ENCODE measurements at regions not wholly inside any gene's neighbourhood (a gene's known extent, or its start where the extent isn't known, plus 50 kb on each side); places are given as distances from the start of the nearest gene placed in this dataset.

- ATAC-seq = no peak
Observed at GRCh38 chr13:102970542-102970941, 95.7 kb downstream of the SLC10A2 start.

GRCh38 chr13:102968572-102969228, 97.5 kb downstream of the SLC10A2 start:
- DNase-seq (ENCODE audit: low read depth, low spot score) = no peak
- Histone ChIP-seq H3K4me3 (ENCODE audit: low read depth in 2 of 2, low read length in 2 of 2) (no peak overlapping the region), H3K9me3 (ENCODE audit: control insufficient read depth, insufficient read depth, low read depth, low read length) (no peaks in the 10 kb centered on the region), H3K4me1 (ENCODE audit: control insufficient read depth, insufficient read depth, low read length) (no peaks in the 10 kb centered on the region), H3K36me3 (ENCODE audit: control insufficient read depth, insufficient read depth, low read length) (no peaks in the 10 kb centered on the region), H3K27ac (ENCODE audit: low read length) (no peak overlapping the region), H3K27me3 (ENCODE audit: control insufficient read depth, insufficient read depth, low read length) (no peaks in the 10 kb centered on the region)
- CTCF ChIA-PET = no interaction called here
- intact Hi-C loops (cut with micrococcal nuclease; ENCODE audit: unreplicated experiment) (no loop called here), in situ Hi-C loops (cut with HindIII; ENCODE audit: low pct_unique_long_range_greater_than_20kb, low sequenced_read_pairs) (no loop called here)
- TF ChIP-seq REST (IDR thresholded peaks at IDR 0.05; ENCODE audit: insufficient read depth in 1 of 2, low read depth in 2 of 2, low read length in 1 of 2) (no peak), SIN3A (IDR thresholded peaks at IDR 0.05; ENCODE audit: borderline replicate concordance, insufficient read depth, low read depth, low read length) (no peak), POLR2AphosphoS5 (IDR thresholded peaks at IDR 0.05; ENCODE audit: low read depth, low read length) (no peak), TCF7L2 (IDR thresholded peaks at IDR 0.05; ENCODE audit: low read depth, low read length) (no peak), CTCF (IDR thresholded peaks at IDR 0.05) (no peak)
- POLR2A ChIA-PET = no interaction called here
- no peak for ATAC-seq
- no TSS peak for BruUV-seq (replicated peaks)

More at GRCh38 chr13:102970542-102970941, 95.7 kb downstream of the SLC10A2 start:
- BruUV-seq (replicated peaks) = no TSS peak
- H3K36me3 ChIP-seq (ENCODE audit: control insufficient read depth, insufficient read depth, low read length) = no peaks in the 10 kb centered on the region
- no peak overlapping the region for H3K27ac ChIP-seq (ENCODE audit: low read length)
- no peaks in the 10 kb centered on the region for H3K9me3 ChIP-seq (ENCODE audit: control insufficient read depth, insufficient read depth, low read depth, low read length)
- DNase-seq (ENCODE audit: low read depth, low spot score) = no peak
- intact Hi-C loops (cut with micrococcal nuclease; ENCODE audit: unreplicated experiment) (no loop called here), in situ Hi-C loops (cut with HindIII; ENCODE audit: low pct_unique_long_range_greater_than_20kb, low sequenced_read_pairs) (no loop called here)
- POLR2A ChIA-PET = no interaction called here
- H3K27me3 ChIP-seq (ENCODE audit: control insufficient read depth, insufficient read depth, low read length) = no peaks in the 10 kb centered on the region
- H3K4me1 ChIP-seq (ENCODE audit: control insufficient read depth, insufficient read depth, low read length) = no peaks in the 10 kb centered on the region
- H3K4me3 ChIP-seq (ENCODE audit: low read depth in 2 of 2, low read length in 2 of 2) = no peak overlapping the region
- TF ChIP-seq POLR2AphosphoS5 (IDR thresholded peaks at IDR 0.05; ENCODE audit: low read depth, low read length) (no peak), TCF7L2 (IDR thresholded peaks at IDR 0.05; ENCODE audit: low read depth, low read length) (no peak), CTCF (IDR thresholded peaks at IDR 0.05) (no peak), SIN3A (IDR thresholded peaks at IDR 0.05; ENCODE audit: borderline replicate concordance, insufficient read depth, low read depth, low read length) (no peak), REST (IDR thresholded peaks at IDR 0.05; ENCODE audit: insufficient read depth in 1 of 2, low read depth in 2 of 2, low read length in 1 of 2) (no peak)
- CTCF ChIA-PET = interaction anchor here (0.6 kb wide), 1 partner anchor 1181 kb away, joined by 3 read pairs; no protein-coding TSS in a partner anchor

Measured in Panc1 (cell line).